AG04450 (cell line): ENCODE measurements at regions not wholly inside any gene's neighbourhood (a gene's known extent, or its start where the extent isn't known, plus 50 kb on each side); places are given as distances from the start of the nearest gene placed in this dataset.

Source experiments
- CTCF ChIA-PET: fragments of 300-600, 350-600 bp; formaldehyde crosslinking; extraction: SDS; loops from one replicate; lab custom pipeline; 2022; ENCODE audit warnings: antibody characterized with exemption, inconsistent platforms; lab: Charles Lee
- POLR2A ChIA-PET: fragments of 350-600 bp; formaldehyde crosslinking; extraction: SDS; loops from one replicate; lab custom pipeline; 2021; ENCODE audit warnings: antibody characterized with exemption, inconsistent platforms; lab: Yijun Ruan, JAX
- DNase-seq: peaks from one replicate; pipeline ENCODE4 v3.0.0-alpha.2; 2011; ENCODE audit warnings: low read depth, low spot score
- H3K27ac ChIP-seq: one replicate; pipeline ENCODE4 v1.5.1; 2012; ENCODE audit warnings: low read depth, low read length, control low read depth
- H3K27me3 ChIP-seq: one replicate; pipeline ENCODE4 v1.6.0; 2012; ENCODE audit warnings: low read length; ENCODE audit not compliant: control insufficient read depth, insufficient read depth
- H3K4me3 ChIP-seq: 2 replicates; pipeline ENCODE4 v1.5.1; 2011; ENCODE audit warnings: mild to moderate bottlenecking, low read depth, low read length, control low read depth
- H3K9me3 ChIP-seq: 2 replicates; pipeline ENCODE4 v1.5.1; 2012; ENCODE audit warnings: low read length; ENCODE audit not compliant: control insufficient read depth, insufficient read depth
- CTCF ChIP-seq: IDR thresholded peaks from 2 replicates; pipeline ENCODE4 v1.5.1; 2011; ENCODE audit warnings: low read depth, low read length, control low read depth, inconsistent platforms

DNA sequence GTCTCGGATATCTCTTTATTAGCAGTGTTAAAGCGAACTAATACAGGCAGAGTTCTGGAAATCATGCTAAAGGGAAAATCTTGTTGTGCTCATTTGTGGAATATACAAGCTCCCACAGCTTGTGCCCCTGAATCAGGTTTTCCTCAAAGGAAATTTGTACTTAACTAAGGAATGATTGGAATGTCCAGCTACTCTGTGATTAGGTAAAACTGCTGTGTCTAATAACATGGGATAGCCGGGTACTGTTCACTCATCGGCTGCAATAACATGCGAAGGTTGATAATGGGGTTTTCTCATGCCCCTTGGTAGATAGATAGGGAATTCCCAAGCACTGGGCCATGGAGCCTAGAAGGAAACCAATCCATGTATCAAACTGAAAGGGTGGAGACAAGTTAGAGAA, 306.7 kb downstream of the NR2F1-AS1 start:
- ChIA-PET CTCF (no interaction called here), POLR2A (no interaction called here)
- Histone ChIP-seq H3K9me3 (peaks cover 13% of the 10 kb centered on the region), H3K4me3 (no peak overlapping the region), H3K27me3 (no peaks in the 10 kb centered on the region), H3K27ac (no peak overlapping the region)
- TF ChIP-seq CTCF: no peak
- DNase-seq: no peak

GRCh38 chr5:93273176-93273575, 307.8 kb downstream of the NR2F1-AS1 start:
- TF ChIP-seq CTCF: no peak
- ChIA-PET POLR2A (no interaction called here), CTCF (no interaction called here)
- no peaks in the 10 kb centered on the region for H3K27me3 ChIP-seq
- no peak for DNase-seq
- no peak overlapping the region for H3K27ac ChIP-seq
- H3K4me3 ChIP-seq: no peak overlapping the region
- H3K9me3 ChIP-seq: peaks cover 15% of the 10 kb centered on the region

- Histone ChIP-seq H3K27ac (no peak overlapping the region), H3K4me3 (no peak overlapping the region), H3K9me3 (peaks cover 26% of the 10 kb centered on the region), H3K27me3 (no peaks in the 10 kb centered on the region)
- ChIA-PET CTCF (no interaction called here), POLR2A (interaction anchor here (0.6 kb wide), 1 partner anchor 40 kb away, joined by 3 read pairs; no protein-coding TSS in a partner anchor)
- no peak for TF ChIP-seq CTCF
- DNase-seq: no peak
These were observed 308.9 kb downstream of the NR2F1-AS1 start for GRCh38 chr5:93272108-93272507.

DNA sequence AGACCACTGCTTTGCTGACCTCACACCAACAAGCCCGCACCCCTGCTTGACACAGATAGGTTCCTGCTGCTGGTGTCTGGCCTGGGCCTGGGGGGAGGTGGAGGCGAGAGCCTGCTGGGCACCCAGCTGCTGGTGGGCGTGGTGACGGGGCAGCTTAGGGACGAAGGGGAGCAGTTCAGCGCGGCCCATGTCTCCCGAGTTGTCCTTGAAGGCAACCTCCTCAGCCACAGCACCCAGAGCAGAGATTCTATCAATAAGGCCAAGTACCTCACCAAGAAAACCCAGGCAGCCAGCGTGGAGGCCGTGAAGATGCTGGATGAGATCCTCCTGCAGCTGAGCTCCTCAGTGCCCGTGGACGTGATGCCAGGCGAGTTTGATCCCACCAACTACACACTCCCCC, 313.3 kb downstream of the NR2F1-AS1 start:
- ChIA-PET CTCF (no interaction called here), POLR2A (no interaction called here)
- no peak for DNase-seq
- no peak for TF ChIP-seq CTCF
- H3K4me3 ChIP-seq: no peak overlapping the region
- peaks cover 26% of the 10 kb centered on the region for H3K9me3 ChIP-seq
- no peaks in the 10 kb centered on the region for H3K27me3 ChIP-seq
- H3K27ac ChIP-seq: no peak overlapping the region

DNA sequence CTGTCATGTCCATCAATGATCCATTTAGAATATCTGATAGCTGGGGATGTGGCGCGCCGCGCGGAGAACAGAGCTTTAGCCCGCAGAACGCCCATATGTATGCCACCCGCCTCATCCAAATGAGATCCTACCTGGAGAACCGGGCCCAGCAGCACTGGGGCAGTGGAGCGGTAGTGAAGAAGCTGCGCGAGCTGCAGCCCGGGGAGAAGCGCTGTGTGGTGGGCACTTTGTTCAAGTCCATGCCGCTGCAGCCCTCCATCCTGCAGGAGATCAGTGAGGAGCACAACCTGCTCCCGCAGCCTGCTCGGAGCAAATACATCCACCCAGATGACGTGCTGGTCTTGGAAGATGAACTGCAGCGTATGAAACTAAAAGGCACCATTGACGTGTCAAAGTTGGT, 313.7 kb downstream of the NR2F1-AS1 start:
- DNase-seq: no peak
- POLR2A ChIA-PET: no interaction called here
- H3K9me3 ChIP-seq: peaks cover 23% of the 10 kb centered on the region
- no peak overlapping the region for H3K27ac ChIP-seq
- CTCF ChIA-PET: no interaction called here
- H3K27me3 ChIP-seq: no peaks in the 10 kb centered on the region
- TF ChIP-seq CTCF: no peak
- no peak overlapping the region for H3K4me3 ChIP-seq
